ENCODE measurements at regions not wholly inside any gene's neighbourhood (a gene's known extent, or its start where the extent isn't known, plus 50 kb on each side); places are given as distances from the start of the nearest gene placed in this dataset.

DNA sequence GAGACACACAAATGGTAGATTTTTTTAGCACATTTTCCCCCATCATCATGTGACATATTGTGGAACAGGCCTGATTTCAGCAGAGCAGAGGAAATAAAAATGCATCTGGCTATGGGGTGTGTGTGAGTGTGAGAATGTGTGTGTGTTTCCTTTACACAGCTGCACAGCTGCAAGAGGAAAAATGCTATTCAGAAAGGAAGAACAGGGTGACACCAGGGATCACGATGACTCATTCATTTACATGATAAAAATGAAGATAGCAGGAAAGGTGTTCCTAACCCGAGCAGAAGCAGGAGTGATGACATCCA lies 469.5 kb upstream of the TSHZ3 start:
- Mint-ChIP-seq H3K4me1 (ENCODE audit: low read depth) (no peaks in the 10 kb centered on the region), H3K9me3 (peaks cover 17% of the 10 kb centered on the region), H3K27me3 (ENCODE audit: low read depth) (no peaks in the 10 kb centered on the region), H3K4me3 (no peak overlapping the region), H3K27ac (no peak overlapping the region), H3K36me3 (ENCODE audit: low read depth) (no peaks in the 10 kb centered on the region)

DNA sequence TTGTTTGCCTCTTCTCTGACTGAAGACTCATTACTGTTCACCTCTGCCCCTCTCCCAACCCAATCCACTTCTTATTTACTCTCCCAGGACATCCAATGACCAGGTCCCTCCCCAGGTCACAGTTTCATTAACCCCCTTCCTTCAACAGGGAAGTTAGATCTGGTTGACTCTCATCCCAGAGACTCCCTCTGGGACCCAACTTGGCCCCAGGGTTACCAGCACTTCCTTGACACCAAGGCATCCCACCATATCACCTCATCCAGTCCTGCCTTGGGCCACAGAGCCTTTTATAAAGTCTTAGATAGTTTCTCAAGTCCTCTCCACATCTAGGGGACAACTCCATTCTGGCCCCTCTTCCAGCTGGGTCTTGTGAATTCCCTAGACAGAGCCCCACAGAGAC lies 470.6 kb upstream of the TSHZ3 start:
- Mint-ChIP-seq H3K4me1 (ENCODE audit: low read depth) (no peaks in the 10 kb centered on the region), H3K27ac (no peak overlapping the region), H3K4me3 (no peak overlapping the region), H3K9me3 (peaks cover 11% of the 10 kb centered on the region), H3K36me3 (ENCODE audit: low read depth) (no peaks in the 10 kb centered on the region), H3K27me3 (ENCODE audit: low read depth) (no peaks in the 10 kb centered on the region)

DNA sequence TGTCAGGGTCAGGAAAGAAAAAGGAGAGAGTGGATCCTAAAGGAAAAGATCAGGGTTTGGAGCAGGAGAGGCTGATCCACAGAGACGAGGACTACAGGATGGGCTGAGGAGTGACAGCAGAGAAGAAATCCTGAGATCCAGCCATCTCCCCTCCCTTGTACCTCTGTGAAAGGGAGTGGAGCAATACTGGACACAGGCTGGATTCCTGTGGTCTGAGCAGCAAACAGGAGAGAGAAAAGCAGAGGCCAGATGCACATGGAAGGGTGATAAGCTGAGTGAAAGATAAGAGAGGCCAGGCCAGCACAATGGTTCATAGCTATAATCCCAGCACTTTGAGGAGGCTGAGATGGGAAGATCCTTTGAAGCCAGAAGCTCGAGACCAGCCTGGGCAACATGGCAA lies 472.1 kb upstream of the TSHZ3 start:
- H3K36me3 Mint-ChIP-seq (ENCODE audit: low read depth): no peaks in the 10 kb centered on the region
- no peaks in the 10 kb centered on the region for H3K4me1 Mint-ChIP-seq (ENCODE audit: low read depth)
- peaks cover 9% of the 10 kb centered on the region for H3K9me3 Mint-ChIP-seq
- no peak overlapping the region for H3K27ac Mint-ChIP-seq
- H3K4me3 Mint-ChIP-seq: no peak overlapping the region
- H3K27me3 Mint-ChIP-seq (ENCODE audit: low read depth): no peaks in the 10 kb centered on the region

DNA sequence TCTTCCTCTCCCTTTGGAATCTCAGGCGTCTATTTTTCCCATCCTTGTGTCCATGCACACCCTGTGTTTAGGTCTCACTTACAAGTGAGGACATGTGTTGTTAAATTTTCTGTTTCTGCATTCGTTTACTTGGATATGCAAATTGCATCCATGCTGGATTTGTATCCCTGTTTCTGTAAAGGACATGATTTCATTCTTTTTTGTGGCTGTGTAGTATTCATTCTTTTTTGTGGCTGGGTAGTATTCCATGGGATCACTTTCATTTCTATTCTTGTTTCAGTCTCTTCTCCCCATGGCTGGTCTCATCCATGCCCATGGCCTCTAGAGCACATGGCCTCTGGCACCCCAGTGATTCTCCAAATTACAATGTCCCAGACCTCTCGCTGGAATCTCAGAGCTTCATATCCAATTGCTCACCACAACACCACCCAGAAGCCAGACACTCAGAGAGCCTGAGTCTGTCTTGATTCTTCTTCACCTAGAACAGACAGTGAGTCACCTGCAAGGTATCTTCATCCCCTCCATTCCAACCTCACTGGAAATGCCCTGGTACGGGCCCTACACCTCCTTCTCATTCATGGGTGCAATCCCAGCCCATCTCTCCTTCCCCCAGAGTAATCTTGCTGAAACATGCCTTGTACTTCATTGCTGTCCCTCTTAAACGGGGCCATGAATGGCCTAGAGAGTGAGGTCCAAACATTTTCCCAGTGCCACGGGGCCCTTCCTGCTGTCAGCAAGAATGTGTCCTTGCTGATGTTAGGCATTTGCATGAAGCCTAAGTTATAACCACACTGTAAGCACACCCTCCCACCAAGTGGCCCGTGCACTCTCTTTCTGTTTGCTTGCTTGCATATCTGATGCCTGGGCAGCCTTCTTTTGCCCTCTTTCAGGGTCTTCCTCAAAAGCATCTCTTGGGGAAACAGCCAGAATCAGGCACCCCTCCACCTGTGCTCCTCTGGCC lies 476.2 kb upstream of the TSHZ3 start:
- Mint-ChIP-seq H3K4me1 (ENCODE audit: low read depth) (no peaks in the 10 kb centered on the region), H3K27ac (no peak overlapping the region), H3K4me3 (no peak overlapping the region), H3K27me3 (ENCODE audit: low read depth) (no peaks in the 10 kb centered on the region), H3K36me3 (ENCODE audit: low read depth) (no peaks in the 10 kb centered on the region), H3K9me3 (peaks cover 7% of the 10 kb centered on the region)

- Mint-ChIP-seq H3K4me3 (no peak overlapping the region), H3K9me3 (peaks cover 8% of the 10 kb centered on the region), H3K27me3 (ENCODE audit: low read depth) (no peaks in the 10 kb centered on the region), H3K36me3 (ENCODE audit: low read depth) (no peaks in the 10 kb centered on the region), H3K27ac (no peak overlapping the region), H3K4me1 (ENCODE audit: low read depth) (no peaks in the 10 kb centered on the region)
Measured at GRCh38 chr19:31826325-31826724, 477.1 kb upstream of the TSHZ3 start.

DNA sequence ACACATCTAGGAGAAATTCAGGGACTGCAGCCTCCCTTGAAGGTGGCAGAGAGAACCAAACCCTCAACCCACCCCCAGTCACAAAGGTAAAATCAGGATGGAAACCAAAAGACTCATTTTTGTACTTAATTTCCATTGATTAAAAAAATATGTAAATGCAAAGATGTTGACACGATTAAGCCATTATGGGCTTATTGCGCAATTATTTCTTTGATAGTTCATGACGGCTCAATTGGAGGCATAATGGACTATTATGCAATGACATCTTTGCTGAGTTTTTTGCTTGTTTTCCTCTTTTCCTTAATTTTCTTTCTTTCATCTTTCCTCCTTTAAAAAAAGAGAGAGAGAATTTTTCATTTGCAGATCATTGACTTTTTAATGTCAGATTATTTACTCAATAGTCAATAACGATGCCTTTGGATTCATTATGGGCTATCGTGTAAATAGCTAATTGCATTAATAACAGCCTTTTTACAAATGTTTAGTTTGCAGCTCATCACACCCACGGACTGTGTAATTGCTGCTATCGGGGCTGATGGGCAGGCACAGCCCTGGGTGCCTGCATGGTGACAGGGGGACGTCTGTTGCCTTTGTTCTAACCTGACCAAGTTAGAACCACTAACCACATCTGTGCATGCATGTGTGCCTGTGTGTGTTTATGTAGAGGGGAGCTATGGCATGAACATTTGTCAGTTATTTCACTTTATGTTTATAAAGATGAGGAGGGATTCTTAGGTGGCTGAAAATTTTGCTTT lies 482.4 kb upstream of the TSHZ3 start:
- H3K27me3 Mint-ChIP-seq (ENCODE audit: low read depth): no peaks in the 10 kb centered on the region
- no peaks in the 10 kb centered on the region for H3K36me3 Mint-ChIP-seq (ENCODE audit: low read depth)
- H3K4me1 Mint-ChIP-seq (ENCODE audit: low read depth): no peaks in the 10 kb centered on the region
- H3K4me3 Mint-ChIP-seq: no peak overlapping the region
- H3K27ac Mint-ChIP-seq: no peak overlapping the region
- H3K9me3 Mint-ChIP-seq: peaks cover 11% of the 10 kb centered on the region

GRCh38 chr19:31832176-31832548 lies 482.9 kb upstream of the TSHZ3 start:
- no peaks in the 10 kb centered on the region for H3K36me3 Mint-ChIP-seq (ENCODE audit: low read depth)
- H3K4me3 Mint-ChIP-seq: no peak overlapping the region
- no peak overlapping the region for H3K27ac Mint-ChIP-seq
- no peaks in the 10 kb centered on the region for H3K27me3 Mint-ChIP-seq (ENCODE audit: low read depth)
- H3K9me3 Mint-ChIP-seq: peaks cover 11% of the 10 kb centered on the region
- no peaks in the 10 kb centered on the region for H3K4me1 Mint-ChIP-seq (ENCODE audit: low read depth)

GRCh38 chr19:31834070-31834469 lies 484.8 kb upstream of the TSHZ3 start:
- Mint-ChIP-seq H3K36me3 (ENCODE audit: low read depth) (no peaks in the 10 kb centered on the region), H3K27ac (no peak overlapping the region), H3K4me1 (ENCODE audit: low read depth) (no peaks in the 10 kb centered on the region), H3K9me3 (peaks cover 8% of the 10 kb centered on the region), H3K4me3 (no peak overlapping the region), H3K27me3 (ENCODE audit: low read depth) (no peaks in the 10 kb centered on the region)

- H3K36me3 Mint-ChIP-seq (ENCODE audit: low read depth): no peaks in the 10 kb centered on the region
- no peak overlapping the region for H3K4me3 Mint-ChIP-seq
- H3K9me3 Mint-ChIP-seq: peaks cover 10% of the 10 kb centered on the region
- no peaks in the 10 kb centered on the region for H3K27me3 Mint-ChIP-seq (ENCODE audit: low read depth)
- H3K4me1 Mint-ChIP-seq (ENCODE audit: low read depth): no peaks in the 10 kb centered on the region
- H3K27ac Mint-ChIP-seq: no peak overlapping the region
Measured at GRCh38 chr19:31838163-31838815, 489.1 kb upstream of the TSHZ3 start.

DNA sequence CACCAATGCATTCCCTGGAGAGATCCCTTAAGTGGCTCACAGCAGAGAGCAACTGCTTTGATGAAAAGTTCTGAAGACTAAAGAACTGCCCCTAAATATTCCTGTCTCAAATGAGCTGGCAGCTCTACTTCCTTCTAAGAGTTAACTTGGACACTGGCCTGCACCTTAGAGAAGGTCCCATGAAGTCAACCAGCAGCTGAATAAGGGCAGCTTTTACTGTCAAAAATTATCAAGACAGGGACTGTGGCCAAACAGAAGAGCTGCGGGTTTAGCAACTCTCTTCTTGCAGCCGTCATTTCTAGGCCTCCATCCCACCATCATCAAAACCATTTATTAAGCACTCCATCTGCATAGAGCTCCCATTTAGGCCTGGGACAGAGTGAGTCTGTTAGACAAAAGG lies 491.1 kb upstream of the TSHZ3 start:
- no peak overlapping the region for H3K4me3 Mint-ChIP-seq
- H3K4me1 Mint-ChIP-seq (ENCODE audit: low read depth): no peaks in the 10 kb centered on the region
- peaks cover 8% of the 10 kb centered on the region for H3K9me3 Mint-ChIP-seq
- H3K27me3 Mint-ChIP-seq (ENCODE audit: low read depth): no peaks in the 10 kb centered on the region
- H3K27ac Mint-ChIP-seq: no peak overlapping the region
- no peaks in the 10 kb centered on the region for H3K36me3 Mint-ChIP-seq (ENCODE audit: low read depth)

GRCh38 chr19:31841755-31842154 lies 492.5 kb upstream of the TSHZ3 start:
- no peak overlapping the region for H3K4me3 Mint-ChIP-seq
- no peaks in the 10 kb centered on the region for H3K27me3 Mint-ChIP-seq (ENCODE audit: low read depth)
- no peaks in the 10 kb centered on the region for H3K36me3 Mint-ChIP-seq (ENCODE audit: low read depth)
- H3K27ac Mint-ChIP-seq: no peak overlapping the region
- no peaks in the 10 kb centered on the region for H3K4me1 Mint-ChIP-seq (ENCODE audit: low read depth)
- peaks cover 8% of the 10 kb centered on the region for H3K9me3 Mint-ChIP-seq

GRCh38 chr19:31863122-31863521 lies 482.3 kb upstream of the ZNF507 start:
- no peaks in the 10 kb centered on the region for H3K36me3 Mint-ChIP-seq (ENCODE audit: low read depth)
- no peaks in the 10 kb centered on the region for H3K4me1 Mint-ChIP-seq (ENCODE audit: low read depth)
- peaks cover 41% of the 10 kb centered on the region for H3K9me3 Mint-ChIP-seq
- H3K4me3 Mint-ChIP-seq: no peak overlapping the region
- H3K27ac Mint-ChIP-seq: no peak overlapping the region
- H3K27me3 Mint-ChIP-seq (ENCODE audit: low read depth): no peaks in the 10 kb centered on the region

DNA sequence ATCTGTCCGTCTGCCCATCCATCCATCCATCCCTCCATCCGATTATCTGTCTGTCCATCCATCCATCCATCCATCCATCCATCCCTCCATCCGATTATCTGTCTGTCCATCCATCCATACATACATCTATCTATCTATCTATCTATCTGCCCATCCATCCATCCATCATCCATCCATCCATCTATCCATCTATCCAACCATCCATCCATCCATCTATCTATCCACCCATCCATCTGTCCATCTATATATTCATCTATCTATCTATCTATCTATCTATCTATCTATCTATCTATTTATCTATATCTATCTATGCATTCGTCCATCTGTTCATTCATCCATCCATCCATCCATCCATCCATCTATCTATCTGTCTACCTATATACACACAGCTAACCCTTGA lies 471.1 kb upstream of the ZNF507 start:
- H3K27ac Mint-ChIP-seq: no peak overlapping the region
- H3K9me3 Mint-ChIP-seq: peaks cover 26% of the 10 kb centered on the region
- no peaks in the 10 kb centered on the region for H3K4me1 Mint-ChIP-seq (ENCODE audit: low read depth)
- H3K27me3 Mint-ChIP-seq (ENCODE audit: low read depth): no peaks in the 10 kb centered on the region
- H3K4me3 Mint-ChIP-seq: no peak overlapping the region
- no peaks in the 10 kb centered on the region for H3K36me3 Mint-ChIP-seq (ENCODE audit: low read depth)

GRCh38 chr19:31875591-31875990 lies 469.8 kb upstream of the ZNF507 start:
- no peak overlapping the region for H3K4me3 Mint-ChIP-seq
- no peaks in the 10 kb centered on the region for H3K27me3 Mint-ChIP-seq (ENCODE audit: low read depth)
- no peaks in the 10 kb centered on the region for H3K36me3 Mint-ChIP-seq (ENCODE audit: low read depth)
- H3K4me1 Mint-ChIP-seq (ENCODE audit: low read depth): no peaks in the 10 kb centered on the region
- H3K9me3 Mint-ChIP-seq: peaks cover 26% of the 10 kb centered on the region
- no peak overlapping the region for H3K27ac Mint-ChIP-seq

GRCh38 chr19:31880283-31880682 lies 465.1 kb upstream of the ZNF507 start:
- Mint-ChIP-seq H3K4me3 (no peak overlapping the region), H3K4me1 (ENCODE audit: low read depth) (no peaks in the 10 kb centered on the region), H3K9me3 (peaks cover 22% of the 10 kb centered on the region), H3K36me3 (ENCODE audit: low read depth) (no peaks in the 10 kb centered on the region), H3K27ac (no peak overlapping the region), H3K27me3 (ENCODE audit: low read depth) (no peaks in the 10 kb centered on the region)
